Aorta (tissue), 5 donors: ENCODE measurements at regions not wholly inside any gene's neighbourhood (a gene's known extent, or its start where the extent isn't known, plus 50 kb on each side); places are given as distances from the start of the nearest gene placed in this dataset.

Source experiments
- ATAC-seq: fragments of 200-7000 bp; cut with Tn5 transposase; one replicate; pipeline ENCODE4 v1.9.1; 2022; ENCODE audit warnings: moderate library complexity; ENCODE audit not compliant: low FRiP score
- DNase-seq, 2 donors: peaks; one replicate each; pipeline ENCODE4 v3.0.0-alpha.2; 2020
- H3K27ac ChIP-seq, 2 donors: one replicate each; pipeline ENCODE4 v1.5.1; 2013; ENCODE audit warnings: low read length in 2 of 2, mild to moderate bottlenecking in 2 of 2, moderate library complexity in 2 of 2, control low read depth in 1 of 2, inconsistent platforms in 1 of 2, low read depth in 1 of 2
- H3K27me3 ChIP-seq, 2 donors: one replicate each; pipeline ENCODE4 v1.6.1; 2013; ENCODE audit warnings: control low read depth in 1 of 2, low read length in 1 of 2, mild to moderate bottlenecking in 1 of 2, moderate library complexity in 1 of 2; ENCODE audit not compliant: insufficient read depth in 2 of 2, control insufficient read depth in 1 of 2
- H3K36me3 ChIP-seq, 2 donors: one replicate each; pipeline ENCODE4 v1.6.1; 2013; ENCODE audit warnings: control low read depth in 1 of 2, low read length in 1 of 2, mild to moderate bottlenecking in 1 of 2; ENCODE audit not compliant: insufficient read depth in 2 of 2, control insufficient read depth in 1 of 2
- H3K4me1 ChIP-seq, 2 donors: one replicate each; pipeline ENCODE4 v1.6.1; 2013; ENCODE audit warnings: low read length in 2 of 2, control low read depth in 1 of 2, mild to moderate bottlenecking in 1 of 2, moderate library complexity in 1 of 2; ENCODE audit not compliant: insufficient read depth in 2 of 2, control insufficient read depth in 1 of 2
- H3K4me3 ChIP-seq, 2 donors: one replicate each; pipeline ENCODE4 v1.5.1; 2013; ENCODE audit warnings: low read length in 2 of 2, control low read depth in 1 of 2, mild to moderate bottlenecking in 1 of 2
- H3K9me3 ChIP-seq: one replicate; pipeline ENCODE4 v1.6.1; 2013; ENCODE audit warnings: mild to moderate bottlenecking, low read length; ENCODE audit not compliant: control insufficient read depth
- WGBS, 2 donors: extraction: QIAGEN DNeasy Blood & Tissue Kit; methylation state at CpG; one replicate each; pipeline ENCODE4 v1.1.7; 2013; 5-methylcytosine and 5-hydroxymethylcytosine counted together
- intact Hi-C, 2 donors: fragments of 100-400 bp; cut with DNase I; formaldehyde crosslinking; loops; one replicate each; pipeline versions ENCODE4 v1.14.2 to v1.15.0; 2022
- donor health status: healthy with polysubstance abuse.
- donor health status: Bipolar disorder and iron deficiency.
- donor health status: DM: no; HTN: no; CAD: no.
- donor health status: DM: no; HTN: no; CAD: no.
- donor health status: DM: yes; HTN: yes; CAD: no.

DNA sequence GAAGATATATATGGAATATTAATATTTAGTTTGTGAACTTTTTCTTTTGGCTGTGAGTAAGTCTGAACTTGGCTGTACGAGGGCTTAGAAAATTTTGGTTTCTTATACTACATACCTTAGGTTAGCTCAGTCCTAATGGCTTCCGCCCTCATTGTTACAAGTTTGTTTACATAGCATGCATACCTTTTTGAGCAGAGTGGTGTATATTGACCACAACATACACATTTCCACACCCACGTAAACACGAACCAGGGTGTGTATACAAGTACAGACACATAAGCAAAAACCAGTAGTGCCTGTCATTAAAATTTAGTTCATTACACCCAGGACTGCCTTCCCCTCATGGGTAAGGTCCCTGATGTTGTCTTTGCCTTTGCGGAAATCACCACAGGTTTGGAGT is 230.2 kb upstream of the RGS6 start:
- Histone ChIP-seq H3K9me3 (no peaks in the 10 kb centered on the region), H3K4me1 (peaks cover 0 to 3% of the 10 kb centered on the region in 2 donors), H3K36me3 (peaks cover 0 to 4% of the 10 kb centered on the region in 2 donors), H3K4me3 (no peak overlapping the region), H3K27ac (no peak overlapping the region), H3K27me3 (no peaks in the 10 kb centered on the region)
- intact Hi-C loops, result no loop called here
- DNase-seq (no peak), ATAC-seq (no peak)
- 95 to 96% methylated on average over 5 of the region's 5 CpGs for WGBS, 2 donors

DNA sequence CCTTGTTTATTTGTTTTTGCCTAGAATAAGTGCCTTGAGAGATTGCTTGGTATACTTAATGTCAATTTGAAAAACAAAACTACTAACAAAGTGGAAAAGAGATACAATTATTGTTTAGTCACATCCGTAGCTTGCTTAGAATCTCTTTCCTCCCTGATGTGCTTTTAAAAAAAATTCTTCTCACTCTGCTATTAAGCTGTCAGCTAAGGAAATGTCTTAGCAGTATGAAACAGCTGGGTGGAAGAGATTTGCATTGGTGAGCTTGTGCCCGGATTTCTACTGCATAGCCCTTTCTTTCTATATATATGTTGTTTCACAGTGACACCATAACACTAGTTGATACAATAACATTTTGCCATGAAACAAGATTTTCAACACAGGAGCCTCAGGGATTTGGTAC is 229.4 kb upstream of the RGS6 start:
- ATAC-seq (no peak), DNase-seq (no peak)
- Histone ChIP-seq H3K9me3 (no peaks in the 10 kb centered on the region), H3K27me3 (no peaks in the 10 kb centered on the region), H3K27ac (no peak overlapping the region), H3K4me1 (peaks cover 0 to 3% of the 10 kb centered on the region in 2 donors), H3K36me3 (peaks cover 0 to 4% of the 10 kb centered on the region in 2 donors), H3K4me3 (no peak overlapping the region)
- intact Hi-C loops, result no loop called here
- 69 to 70% methylated on average over 2 of the region's 2 CpGs for WGBS, 2 donors

DNA sequence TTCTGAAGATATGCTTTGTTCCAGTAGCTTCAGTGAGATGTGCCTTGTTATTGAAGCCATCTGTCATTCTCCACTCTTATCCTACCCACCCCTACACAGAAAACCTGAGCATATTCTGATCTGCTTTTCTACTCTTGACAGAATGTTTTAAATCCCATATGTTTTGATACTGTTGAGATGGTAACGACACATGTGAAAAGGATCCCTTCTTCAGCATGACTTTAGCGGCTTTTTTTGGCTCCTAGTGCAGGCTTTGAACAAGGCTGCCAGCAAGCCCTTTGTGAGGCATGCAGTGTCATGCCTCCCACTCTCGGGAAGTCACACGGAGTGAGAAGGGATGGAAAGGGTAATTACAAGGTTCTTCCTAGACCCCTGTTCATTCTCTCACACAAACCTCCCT is 228.8 kb upstream of the RGS6 start:
- H3K9me3 ChIP-seq, result no peaks in the 10 kb centered on the region
- H3K4me3 ChIP-seq, result no peak overlapping the region
- peaks cover 0 to 4% of the 10 kb centered on the region in 2 donors for H3K36me3 ChIP-seq
- H3K4me1 ChIP-seq, result peaks cover 0 to 3% of the 10 kb centered on the region in 2 donors
- 5 to 7% methylated on average over 4 of the region's 4 CpGs for WGBS, 2 donors
- H3K27me3 ChIP-seq, result no peaks in the 10 kb centered on the region
- intact Hi-C loops, result no loop called here
- DNase-seq, result no peak
- H3K27ac ChIP-seq, result no peak overlapping the region
- no peak for ATAC-seq

DNA sequence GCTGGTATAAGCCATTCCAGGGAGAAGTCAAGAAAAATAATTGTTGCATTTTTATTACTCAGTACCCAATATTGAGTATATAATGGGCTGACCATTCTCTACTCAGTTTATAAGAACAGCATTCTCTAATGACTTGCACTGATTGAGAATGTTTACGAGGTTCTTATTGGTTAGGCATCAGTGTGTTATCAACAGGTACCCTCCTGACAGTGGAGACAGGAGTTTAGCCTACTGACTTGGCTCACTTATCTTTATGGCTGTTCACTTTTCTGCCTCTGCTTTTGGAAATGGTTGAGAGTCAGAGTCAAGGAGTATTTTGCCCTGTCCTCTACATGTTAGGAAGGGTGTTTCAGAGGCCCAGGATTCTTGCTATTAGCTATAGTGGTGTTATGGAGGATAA is 228.0 kb upstream of the RGS6 start:
- intact Hi-C loops, result no loop called here
- DNase-seq (no peak), ATAC-seq (no peak)
- 95 to 98% methylated on average over 1 of the region's 1 CpG for WGBS, 2 donors
- H3K9me3 ChIP-seq, result no peaks in the 10 kb centered on the region
- no peak overlapping the region for H3K4me3 ChIP-seq
- H3K27ac ChIP-seq, result no peak overlapping the region
- no peaks in the 10 kb centered on the region for H3K27me3 ChIP-seq
- H3K36me3 ChIP-seq, result peaks cover 0 to 2% of the 10 kb centered on the region in 2 donors
- H3K4me1 ChIP-seq, result peaks cover 0 to 3% of the 10 kb centered on the region in 2 donors

DNA sequence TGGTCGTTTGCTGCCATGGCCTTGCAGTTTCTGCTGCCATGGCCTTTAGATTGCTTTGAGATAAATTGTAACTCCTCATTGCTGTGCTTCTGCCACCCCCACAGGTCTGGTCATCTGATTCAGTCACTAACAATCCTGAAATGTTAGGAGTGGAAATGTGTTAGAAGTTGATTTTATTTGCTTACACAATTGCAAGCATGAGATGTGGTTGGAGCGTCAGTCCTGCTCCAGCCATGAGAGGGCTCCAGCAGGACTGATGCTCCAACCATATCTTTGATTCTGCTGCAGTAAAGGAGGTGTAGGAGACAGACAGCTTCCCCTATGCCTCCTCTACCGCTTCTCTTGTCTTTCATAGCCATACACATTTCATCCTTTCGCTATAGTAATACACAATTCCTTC is 226.8 kb upstream of the RGS6 start:
- Histone ChIP-seq H3K9me3 (no peaks in the 10 kb centered on the region), H3K4me3 (no peak overlapping the region), H3K4me1 (peaks cover 3% of the 10 kb centered on the region in 2 donors), H3K27ac (no peak overlapping the region), H3K36me3 (peaks cover 0 to 2% of the 10 kb centered on the region in 2 donors), H3K27me3 (no peaks in the 10 kb centered on the region)
- 87 to 89% methylated on average over 4 of the region's 4 CpGs for WGBS, 2 donors
- ATAC-seq, result no peak
- DNase-seq, result no peak
- intact Hi-C loops, result no loop called here

DNA sequence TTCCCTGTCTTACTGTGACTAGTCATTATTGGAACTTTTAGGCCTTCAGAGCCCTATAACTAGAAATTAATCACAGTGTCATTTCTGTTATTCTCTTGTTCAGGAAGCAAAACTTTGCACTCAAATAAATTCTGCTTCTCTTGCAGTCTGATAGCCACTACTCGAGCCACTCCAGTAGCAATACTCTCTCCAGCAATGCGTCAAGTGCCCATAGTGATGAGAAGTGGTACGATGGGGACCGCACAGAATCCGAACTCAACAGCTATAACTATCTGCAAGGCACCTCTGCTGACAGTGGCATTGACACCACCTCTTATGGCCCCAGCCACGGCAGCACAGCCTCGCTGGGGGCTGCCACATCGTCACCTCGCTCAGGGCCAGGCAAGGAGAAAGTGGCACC is 223.2 kb upstream of the RGS6 start:
- Histone ChIP-seq H3K36me3 (peaks cover 0 to 2% of the 10 kb centered on the region in 2 donors), H3K4me1 (peaks cover 2 to 8% of the 10 kb centered on the region in 2 donors), H3K9me3 (no peaks in the 10 kb centered on the region), H3K27me3 (no peaks in the 10 kb centered on the region), H3K4me3 (no peak overlapping the region), H3K27ac (no peak overlapping the region)
- intact Hi-C loops, result no loop called here
- DNase-seq (no peak), ATAC-seq (no peak)
- WGBS, 2 donors, result 94 to 97% methylated on average over 9 of the region's 9 CpGs

DNA sequence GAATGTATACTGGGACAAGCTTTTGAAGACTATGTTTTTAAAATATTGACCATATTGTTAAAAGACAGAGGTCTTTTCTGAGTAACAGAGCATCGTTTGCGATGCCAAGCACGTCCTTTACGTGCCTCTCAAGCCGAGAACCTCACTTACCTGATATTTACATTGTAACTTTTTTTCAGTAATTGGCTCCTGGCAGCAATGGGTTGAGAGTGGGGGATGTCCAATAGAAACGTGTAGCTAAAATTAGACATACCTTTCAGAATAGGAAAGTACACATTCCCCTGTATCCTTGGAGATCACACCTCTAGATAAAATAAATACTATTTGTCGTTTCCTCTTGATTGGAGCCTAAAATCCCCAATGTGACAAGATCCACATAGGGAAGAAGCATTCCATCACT is 222.2 kb upstream of the RGS6 start:
- H3K27ac ChIP-seq, result peak overlapping the region in 1 of 2 donors; percentile 36

DNA sequence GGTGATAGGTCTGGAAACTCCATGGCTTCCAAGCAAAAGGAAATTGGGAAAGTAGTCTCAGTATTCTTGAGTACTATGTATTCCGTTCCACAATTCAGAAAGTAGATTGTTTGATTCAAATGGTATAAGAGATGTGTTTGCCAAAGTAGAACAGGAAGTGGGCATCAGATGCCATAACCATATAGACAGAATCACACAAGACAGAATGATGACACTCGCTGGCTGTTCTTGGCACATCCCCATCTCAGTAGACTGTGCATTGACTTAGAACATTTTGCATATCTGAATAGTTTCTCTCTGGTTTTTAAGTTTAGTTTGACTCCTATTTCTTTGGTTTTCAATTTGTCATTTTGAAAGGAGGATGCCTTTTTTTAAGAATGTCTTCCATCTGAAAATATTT is 221.1 kb upstream of the RGS6 start:
- intact Hi-C loops, result loop anchor here in 1 of 2 donors (10.0 kb wide), 1 partner anchor 56 kb away; no protein-coding TSS in a partner anchor
- WGBS, 2 donors, result 90 to 94% methylated on average over 2 of the region's 2 CpGs
- H3K36me3 ChIP-seq, result no peaks in the 10 kb centered on the region
- no peak for ATAC-seq
- H3K4me3 ChIP-seq, result no peak overlapping the region
- peak overlapping the region; percentile 96 to 97 for H3K27ac ChIP-seq
- H3K9me3 ChIP-seq, result no peaks in the 10 kb centered on the region
- no peaks in the 10 kb centered on the region for H3K27me3 ChIP-seq
- peaks cover 2 to 8% of the 10 kb centered on the region in 2 donors for H3K4me1 ChIP-seq
- no peak for DNase-seq

More for the DNA sequence above, 222.2 kb upstream of the RGS6 start:
- peaks cover 0 to 2% of the 10 kb centered on the region in 2 donors for H3K36me3 ChIP-seq
- intact Hi-C loops, result loop anchor here in 1 of 2 donors (10.0 kb wide), 1 partner anchor 55 kb away; no protein-coding TSS in a partner anchor
- 67 to 91% methylated on average over 7 of the region's 7 CpGs for WGBS, 2 donors
- H3K4me3 ChIP-seq, result no peak overlapping the region
- H3K27me3 ChIP-seq, result no peaks in the 10 kb centered on the region
- no peaks in the 10 kb centered on the region for H3K9me3 ChIP-seq
- H3K4me1 ChIP-seq, result peaks cover 2 to 8% of the 10 kb centered on the region in 2 donors
- DNase-seq, result no peak
- ATAC-seq, result no peak

DNA sequence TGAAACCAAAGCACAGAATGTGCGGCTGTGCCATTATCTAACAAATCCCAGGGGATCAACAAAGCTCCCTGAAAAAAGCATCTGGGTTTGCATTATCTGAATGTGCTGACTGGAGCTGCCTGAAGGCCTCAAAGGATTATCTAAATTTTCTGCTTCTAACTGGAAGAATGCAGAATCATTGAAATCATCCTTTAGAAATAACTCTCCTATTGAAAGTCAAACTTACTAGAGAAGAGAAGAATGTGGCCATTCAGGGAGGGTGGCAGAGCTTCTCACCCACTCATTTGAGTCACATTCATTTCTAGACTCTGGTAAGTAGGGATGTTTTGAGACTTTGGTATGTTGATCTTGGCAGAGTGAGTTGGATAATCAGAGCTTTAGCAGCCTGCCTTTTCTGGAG is 220.6 kb upstream of the RGS6 start:
- WGBS, 2 donors, result 0 to 9% methylated on average over 1 of the region's 1 CpG
- H3K27ac ChIP-seq, result peak overlapping the region; percentile 96 to 97
- H3K9me3 ChIP-seq, result no peaks in the 10 kb centered on the region
- no peak overlapping the region for H3K4me3 ChIP-seq
- H3K4me1 ChIP-seq, result peaks cover 2 to 8% of the 10 kb centered on the region in 2 donors
- H3K27me3 ChIP-seq, result no peaks in the 10 kb centered on the region
- intact Hi-C loops, result loop anchor here in 1 of 2 donors (10.0 kb wide), 1 partner anchor 57 kb away; no protein-coding TSS in a partner anchor
- no peaks in the 10 kb centered on the region for H3K36me3 ChIP-seq
- no peak for DNase-seq
- ATAC-seq, result peak; percentile 81
